ENCODE measurements at regions not wholly inside any gene's neighbourhood (a gene's known extent, or its start where the extent isn't known, plus 50 kb on each side); places are given as distances from the start of the nearest gene placed in this dataset.

DNA sequence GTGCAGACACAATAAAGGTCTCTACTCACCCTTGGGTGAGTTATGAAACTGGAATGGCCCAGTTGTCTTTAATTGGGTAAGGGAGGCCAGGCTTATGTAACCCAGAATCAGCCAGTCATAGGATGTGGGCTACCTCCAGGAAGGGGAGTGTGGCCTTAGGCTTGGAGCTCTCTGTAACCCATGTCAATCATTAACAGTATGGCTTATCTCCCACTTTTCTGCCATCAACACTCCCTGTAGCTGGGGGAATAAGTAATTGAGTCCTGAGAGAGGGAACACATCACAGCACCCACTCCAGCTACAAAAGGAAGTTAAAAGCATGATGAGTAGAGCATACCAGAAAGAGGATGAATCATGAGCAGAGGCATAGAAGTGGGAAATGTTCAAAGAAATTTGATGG lies 327.0 kb upstream of the DUSP10 start:
- in situ Hi-C loops (cut with MboI; ENCODE audit: low pct_ligation_motif_present in 1 of 4, low pct_unique_long_range_greater_than_20kb in 1 of 4, low sequenced_read_pairs in 3 of 4) = no loop called here
- Histone ChIP-seq H3K36me3 (no peaks in the 10 kb centered on the region), H3K4me1 (no peaks in the 10 kb centered on the region), H3K27me3 (no peaks in the 10 kb centered on the region), H3K9me3 (no peaks in the 10 kb centered on the region), H3K27ac (no peak overlapping the region), H3K4me3 (no peak overlapping the region)
- intact Hi-C loops (cut with DNase I; ENCODE audit: low total_unique reads) = no loop called here
- TF ChIP-seq, protein P1, sequence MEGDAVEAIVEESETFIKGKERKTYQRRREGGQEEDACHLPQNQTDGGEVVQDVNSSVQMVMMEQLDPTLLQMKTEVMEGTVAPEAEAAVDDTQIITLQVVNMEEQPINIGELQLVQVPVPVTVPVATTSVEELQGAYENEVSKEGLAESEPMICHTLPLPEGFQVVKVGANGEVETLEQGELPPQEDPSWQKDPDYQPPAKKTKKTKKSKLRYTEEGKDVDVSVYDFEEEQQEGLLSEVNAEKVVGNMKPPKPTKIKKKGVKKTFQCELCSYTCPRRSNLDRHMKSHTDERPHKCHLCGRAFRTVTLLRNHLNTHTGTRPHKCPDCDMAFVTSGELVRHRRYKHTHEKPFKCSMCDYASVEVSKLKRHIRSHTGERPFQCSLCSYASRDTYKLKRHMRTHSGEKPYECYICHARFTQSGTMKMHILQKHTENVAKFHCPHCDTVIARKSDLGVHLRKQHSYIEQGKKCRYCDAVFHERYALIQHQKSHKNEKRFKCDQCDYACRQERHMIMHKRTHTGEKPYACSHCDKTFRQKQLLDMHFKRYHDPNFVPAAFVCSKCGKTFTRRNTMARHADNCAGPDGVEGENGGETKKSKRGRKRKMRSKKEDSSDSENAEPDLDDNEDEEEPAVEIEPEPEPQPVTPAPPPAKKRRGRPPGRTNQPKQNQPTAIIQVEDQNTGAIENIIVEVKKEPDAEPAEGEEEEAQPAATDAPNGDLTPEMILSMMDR (IDR thresholded peaks at IDR 0.05) = no peak
- TF ChIP-seq EP300 (IDR thresholded peaks at IDR 0.05; ENCODE audit: low read depth) (no peak), POLR2AphosphoS5 (IDR thresholded peaks at IDR 0.05) (no peak)
- no peak for DNase-seq

DNA sequence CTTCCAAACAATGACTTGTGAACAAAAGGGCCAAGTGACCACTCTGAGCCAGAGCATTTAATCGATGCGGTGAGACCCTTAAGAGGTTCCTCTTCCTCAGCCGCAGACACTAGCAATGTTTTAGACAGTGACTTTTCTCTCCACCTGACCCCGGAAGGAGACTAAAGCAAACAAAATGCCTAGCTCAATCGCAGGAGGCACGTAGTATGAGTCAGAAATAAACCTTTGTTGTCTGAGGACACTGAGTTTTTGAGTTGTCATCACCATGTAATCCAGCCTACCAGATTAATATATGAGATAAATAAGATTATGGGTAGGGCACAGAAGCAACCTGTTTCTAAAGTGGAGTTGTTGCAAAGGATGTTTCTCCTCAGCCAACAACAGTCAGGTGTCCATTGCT lies 326.2 kb upstream of the DUSP10 start:
- Histone ChIP-seq H3K36me3 (no peaks in the 10 kb centered on the region), H3K4me3 (no peak overlapping the region), H3K9me3 (no peaks in the 10 kb centered on the region), H3K27ac (no peak overlapping the region), H3K4me1 (no peaks in the 10 kb centered on the region), H3K27me3 (no peaks in the 10 kb centered on the region)
- in situ Hi-C loops (cut with MboI; ENCODE audit: low pct_ligation_motif_present in 1 of 4, low pct_unique_long_range_greater_than_20kb in 1 of 4, low sequenced_read_pairs in 3 of 4) = no loop called here
- 90 to 92% methylated on average over 5 to 6 of the region's 6 CpGs for WGBS, 2 donors (ENCODE audit: low coverage in 1 of 2)
- intact Hi-C loops (cut with DNase I; ENCODE audit: low total_unique reads) = no loop called here
- TF ChIP-seq, protein P1 (IDR thresholded peaks at IDR 0.05) = no peak
- TF ChIP-seq POLR2A (IDR thresholded peaks at IDR 0.05) = no peak
- no peak for TF ChIP-seq POLR2AphosphoS5 (IDR thresholded peaks at IDR 0.05)
- no peak for TF ChIP-seq EP300 (IDR thresholded peaks at IDR 0.05; ENCODE audit: low read depth)
- no peak for DNase-seq

DNA sequence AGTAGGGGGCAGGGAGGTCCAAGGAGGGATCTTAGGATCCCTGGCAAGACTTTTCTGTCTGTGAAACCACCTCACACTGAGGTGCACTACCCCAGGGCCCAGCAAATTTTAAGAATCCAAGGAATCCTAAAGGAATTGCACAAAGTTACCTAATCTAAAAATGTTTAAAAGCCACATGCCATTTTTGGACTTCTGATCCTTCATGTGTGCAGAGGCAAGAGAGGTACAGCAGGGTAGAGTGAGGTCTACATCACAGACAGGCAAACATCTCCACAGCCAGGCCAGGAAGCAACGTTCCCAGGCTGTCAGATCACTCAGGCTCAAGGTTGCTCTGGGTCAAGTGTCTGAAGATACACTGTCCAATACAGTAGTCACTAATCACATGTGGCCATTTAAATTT lies 324.6 kb upstream of the DUSP10 start:
- no peak for DNase-seq
- H3K9me3 ChIP-seq = no peaks in the 10 kb centered on the region
- TF ChIP-seq POLR2AphosphoS5 (IDR thresholded peaks at IDR 0.05) (no peak), POLR2A (IDR thresholded peaks at IDR 0.05) (no peak), EP300 (IDR thresholded peaks at IDR 0.05; ENCODE audit: low read depth) (no peak)
- TF ChIP-seq, protein P1 (IDR thresholded peaks at IDR 0.05) = no peak
- no peak overlapping the region for H3K27ac ChIP-seq
- H3K27me3 ChIP-seq = no peaks in the 10 kb centered on the region
- WGBS, 2 donors (ENCODE audit: low coverage in 1 of 2) = 33% methylated on average over 1 of the region's 1 CpG; no CpG with 5 or more reads in 1 of the 2 donors
- no peak overlapping the region for H3K4me3 ChIP-seq
- no peaks in the 10 kb centered on the region for H3K36me3 ChIP-seq
- intact Hi-C loops (cut with DNase I; ENCODE audit: low total_unique reads) = no loop called here
- no peaks in the 10 kb centered on the region for H3K4me1 ChIP-seq
- in situ Hi-C loops (cut with MboI; ENCODE audit: low pct_ligation_motif_present in 1 of 4, low pct_unique_long_range_greater_than_20kb in 1 of 4, low sequenced_read_pairs in 3 of 4) = no loop called here

DNA sequence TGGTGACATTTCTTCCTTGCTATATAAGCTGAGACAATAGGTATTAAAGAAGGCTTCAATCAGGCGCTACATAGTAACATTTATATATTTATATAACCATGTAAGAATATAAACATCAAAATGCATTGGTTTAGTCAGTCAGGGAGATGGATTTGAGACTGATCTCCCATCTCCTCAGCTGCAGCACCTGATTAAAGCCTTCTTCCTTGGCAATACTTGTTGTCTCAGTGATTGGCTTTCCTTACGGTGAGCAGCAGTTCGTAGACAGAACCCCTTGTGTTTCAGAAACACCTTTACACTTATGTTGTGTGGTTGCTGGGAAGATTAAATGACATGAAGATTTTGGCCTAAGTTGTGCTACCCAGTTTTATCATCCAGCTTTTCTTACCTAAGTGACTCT lies 323.3 kb upstream of the DUSP10 start:
- no peaks in the 10 kb centered on the region for H3K4me1 ChIP-seq
- no peaks in the 10 kb centered on the region for H3K27me3 ChIP-seq
- no peak for DNase-seq
- 92 to 95% methylated on average over 3 of the region's 3 CpGs for WGBS, 2 donors (ENCODE audit: low coverage in 1 of 2)
- TF ChIP-seq EP300 (IDR thresholded peaks at IDR 0.05; ENCODE audit: low read depth) (no peak), POLR2AphosphoS5 (IDR thresholded peaks at IDR 0.05) (no peak), POLR2A (IDR thresholded peaks at IDR 0.05) (no peak)
- TF ChIP-seq, protein P1 (IDR thresholded peaks at IDR 0.05) = no peak
- no peaks in the 10 kb centered on the region for H3K9me3 ChIP-seq
- H3K36me3 ChIP-seq = no peaks in the 10 kb centered on the region
- in situ Hi-C loops (cut with MboI; ENCODE audit: low pct_ligation_motif_present in 1 of 4, low pct_unique_long_range_greater_than_20kb in 1 of 4, low sequenced_read_pairs in 3 of 4) = no loop called here
- no peak overlapping the region for H3K4me3 ChIP-seq
- intact Hi-C loops (cut with DNase I; ENCODE audit: low total_unique reads) = no loop called here
- no peak overlapping the region for H3K27ac ChIP-seq
